Liver (tissue), 3 donors: ENCODE measurements at regions not wholly inside any gene's neighbourhood (a gene's known extent, or its start where the extent isn't known, plus 50 kb on each side); places are given as distances from the start of the nearest gene placed in this dataset.

Source experiments
- EGR1 ChIP-seq, 2 donors: IDR thresholded peaks; 2 replicates each; pipeline ENCODE4 v1.6.1; 2016 to 2018; ENCODE audit warnings: antibody characterized with exemption in 2 of 2, low read depth in 2 of 2
- FOXA1 ChIP-seq: IDR thresholded peaks from 2 replicates; pipeline ENCODE4 v1.6.1; 2016; ENCODE audit warnings: antibody characterized with exemption
- GABPA ChIP-seq, 2 donors: IDR thresholded peaks in 1 of 2; conservative IDR thresholded peaks in 1 of 2; 2 replicates each; pipeline ENCODE4 v1.6.1; 2016; ENCODE audit warnings: antibody characterized with exemption in 2 of 2, mild to moderate bottlenecking in 1 of 2, moderate library complexity in 1 of 2
- RAD21 ChIP-seq, 2 donors: IDR thresholded peaks; 2 replicates each; pipeline ENCODE4 v1.6.1; 2016; ENCODE audit warnings: antibody characterized with exemption in 2 of 2, mild to moderate bottlenecking in 2 of 2
- RXRA ChIP-seq, 2 donors: IDR thresholded peaks; 2 replicates each; pipeline ENCODE4 v1.6.1; 2017 to 2018; ENCODE audit warnings: antibody characterized with exemption in 2 of 2, mild to moderate bottlenecking in 1 of 2
- SP1 ChIP-seq: IDR thresholded peaks from 2 replicates; pipeline ENCODE4 v1.6.1; 2018; ENCODE audit warnings: antibody characterized with exemption, mild to moderate bottlenecking
- TAF1 ChIP-seq: conservative IDR thresholded peaks from 2 replicates; pipeline ENCODE4 v1.6.1; 2016; ENCODE audit warnings: antibody characterized with exemption, mild to moderate bottlenecking
- YY1 ChIP-seq: IDR thresholded peaks from 2 replicates; pipeline ENCODE4 v1.6.1; 2016; ENCODE audit warnings: antibody characterized with exemption, mild to moderate bottlenecking
- TF ChIP-seq, protein P1 (sequence below): fragments of 150-350 bp; IDR thresholded peaks from 2 replicates; pipeline ENCODE4 v1.5.1; 2017; ENCODE audit warnings: improper control_type of control experiment, low read depth, low read length; ENCODE audit not compliant: missing input control
- TF ChIP-seq, protein P2 (sequence below): IDR thresholded peaks from 2 replicates; pipeline ENCODE4 v1.6.1; 2016; ENCODE audit warnings: antibody characterized with exemption
- TF ChIP-seq, protein P3 (sequence below): IDR thresholded peaks from 2 replicates; pipeline ENCODE4 v1.6.1; 2016; ENCODE audit warnings: antibody characterized with exemption
- TF ChIP-seq, protein P4 (sequence below): IDR thresholded peaks from 2 replicates; pipeline ENCODE4 v1.6.1; 2016; ENCODE audit warnings: antibody characterized with exemption, mild to moderate bottlenecking
- TF ChIP-seq, protein P5 (sequence below): IDR thresholded peaks from 2 replicates; pipeline ENCODE4 v1.6.1; 2016; ENCODE audit warnings: antibody characterized with exemption
- donor health status: healthy.
- donor health status: healthy.

DNA sequence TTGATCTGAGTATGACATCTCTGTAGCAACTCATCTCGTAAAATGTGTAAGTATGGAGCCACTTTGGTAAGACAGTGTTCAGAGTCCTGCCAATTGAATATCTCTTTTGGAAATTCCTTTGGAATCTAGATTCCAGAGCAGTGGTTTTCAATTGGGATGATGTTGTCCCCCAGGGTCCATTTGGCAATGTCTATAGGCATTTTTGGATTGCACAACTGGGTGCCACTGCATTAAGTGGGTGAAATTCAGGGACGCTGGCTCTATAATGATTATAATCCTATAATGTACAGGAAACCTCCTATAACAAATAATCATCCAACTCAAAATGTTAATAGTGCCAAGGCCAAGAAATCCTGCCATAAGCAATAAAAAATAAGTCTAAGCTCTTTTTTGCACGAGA is 404.8 kb upstream of the RAG2 start:
- TF ChIP-seq, protein P1, sequence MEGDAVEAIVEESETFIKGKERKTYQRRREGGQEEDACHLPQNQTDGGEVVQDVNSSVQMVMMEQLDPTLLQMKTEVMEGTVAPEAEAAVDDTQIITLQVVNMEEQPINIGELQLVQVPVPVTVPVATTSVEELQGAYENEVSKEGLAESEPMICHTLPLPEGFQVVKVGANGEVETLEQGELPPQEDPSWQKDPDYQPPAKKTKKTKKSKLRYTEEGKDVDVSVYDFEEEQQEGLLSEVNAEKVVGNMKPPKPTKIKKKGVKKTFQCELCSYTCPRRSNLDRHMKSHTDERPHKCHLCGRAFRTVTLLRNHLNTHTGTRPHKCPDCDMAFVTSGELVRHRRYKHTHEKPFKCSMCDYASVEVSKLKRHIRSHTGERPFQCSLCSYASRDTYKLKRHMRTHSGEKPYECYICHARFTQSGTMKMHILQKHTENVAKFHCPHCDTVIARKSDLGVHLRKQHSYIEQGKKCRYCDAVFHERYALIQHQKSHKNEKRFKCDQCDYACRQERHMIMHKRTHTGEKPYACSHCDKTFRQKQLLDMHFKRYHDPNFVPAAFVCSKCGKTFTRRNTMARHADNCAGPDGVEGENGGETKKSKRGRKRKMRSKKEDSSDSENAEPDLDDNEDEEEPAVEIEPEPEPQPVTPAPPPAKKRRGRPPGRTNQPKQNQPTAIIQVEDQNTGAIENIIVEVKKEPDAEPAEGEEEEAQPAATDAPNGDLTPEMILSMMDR: no peak
- TF ChIP-seq GABPA (IDR thresholded peaks at IDR 0.05 in 1 of 2, conservative IDR thresholded peaks at IDR 0.05 in 1 of 2) (no peak), EGR1 (IDR thresholded peaks at IDR 0.05; ENCODE audit: low read depth in 2 of 2) (no peak), RXRA (IDR thresholded peaks at IDR 0.05) (no peak), YY1 (no peak), RAD21 (IDR thresholded peaks at IDR 0.05) (no peak), TAF1 (no peak), SP1 (no peak), FOXA1 (no peak)
- TF ChIP-seq, protein P2, sequence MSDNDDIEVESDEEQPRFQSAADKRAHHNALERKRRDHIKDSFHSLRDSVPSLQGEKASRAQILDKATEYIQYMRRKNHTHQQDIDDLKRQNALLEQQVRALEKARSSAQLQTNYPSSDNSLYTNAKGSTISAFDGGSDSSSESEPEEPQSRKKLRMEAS: no peak
- TF ChIP-seq, protein P3, sequence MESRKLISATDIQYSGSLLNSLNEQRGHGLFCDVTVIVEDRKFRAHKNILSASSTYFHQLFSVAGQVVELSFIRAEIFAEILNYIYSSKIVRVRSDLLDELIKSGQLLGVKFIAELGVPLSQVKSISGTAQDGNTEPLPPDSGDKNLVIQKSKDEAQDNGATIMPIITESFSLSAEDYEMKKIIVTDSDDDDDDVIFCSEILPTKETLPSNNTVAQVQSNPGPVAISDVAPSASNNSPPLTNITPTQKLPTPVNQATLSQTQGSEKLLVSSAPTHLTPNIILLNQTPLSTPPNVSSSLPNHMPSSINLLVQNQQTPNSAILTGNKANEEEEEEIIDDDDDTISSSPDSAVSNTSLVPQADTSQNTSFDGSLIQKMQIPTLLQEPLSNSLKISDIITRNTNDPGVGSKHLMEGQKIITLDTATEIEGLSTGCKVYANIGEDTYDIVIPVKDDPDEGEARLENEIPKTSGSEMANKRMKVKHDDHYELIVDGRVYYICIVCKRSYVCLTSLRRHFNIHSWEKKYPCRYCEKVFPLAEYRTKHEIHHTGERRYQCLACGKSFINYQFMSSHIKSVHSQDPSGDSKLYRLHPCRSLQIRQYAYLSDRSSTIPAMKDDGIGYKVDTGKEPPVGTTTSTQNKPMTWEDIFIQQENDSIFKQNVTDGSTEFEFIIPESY: no peak
- TF ChIP-seq, protein P4, sequence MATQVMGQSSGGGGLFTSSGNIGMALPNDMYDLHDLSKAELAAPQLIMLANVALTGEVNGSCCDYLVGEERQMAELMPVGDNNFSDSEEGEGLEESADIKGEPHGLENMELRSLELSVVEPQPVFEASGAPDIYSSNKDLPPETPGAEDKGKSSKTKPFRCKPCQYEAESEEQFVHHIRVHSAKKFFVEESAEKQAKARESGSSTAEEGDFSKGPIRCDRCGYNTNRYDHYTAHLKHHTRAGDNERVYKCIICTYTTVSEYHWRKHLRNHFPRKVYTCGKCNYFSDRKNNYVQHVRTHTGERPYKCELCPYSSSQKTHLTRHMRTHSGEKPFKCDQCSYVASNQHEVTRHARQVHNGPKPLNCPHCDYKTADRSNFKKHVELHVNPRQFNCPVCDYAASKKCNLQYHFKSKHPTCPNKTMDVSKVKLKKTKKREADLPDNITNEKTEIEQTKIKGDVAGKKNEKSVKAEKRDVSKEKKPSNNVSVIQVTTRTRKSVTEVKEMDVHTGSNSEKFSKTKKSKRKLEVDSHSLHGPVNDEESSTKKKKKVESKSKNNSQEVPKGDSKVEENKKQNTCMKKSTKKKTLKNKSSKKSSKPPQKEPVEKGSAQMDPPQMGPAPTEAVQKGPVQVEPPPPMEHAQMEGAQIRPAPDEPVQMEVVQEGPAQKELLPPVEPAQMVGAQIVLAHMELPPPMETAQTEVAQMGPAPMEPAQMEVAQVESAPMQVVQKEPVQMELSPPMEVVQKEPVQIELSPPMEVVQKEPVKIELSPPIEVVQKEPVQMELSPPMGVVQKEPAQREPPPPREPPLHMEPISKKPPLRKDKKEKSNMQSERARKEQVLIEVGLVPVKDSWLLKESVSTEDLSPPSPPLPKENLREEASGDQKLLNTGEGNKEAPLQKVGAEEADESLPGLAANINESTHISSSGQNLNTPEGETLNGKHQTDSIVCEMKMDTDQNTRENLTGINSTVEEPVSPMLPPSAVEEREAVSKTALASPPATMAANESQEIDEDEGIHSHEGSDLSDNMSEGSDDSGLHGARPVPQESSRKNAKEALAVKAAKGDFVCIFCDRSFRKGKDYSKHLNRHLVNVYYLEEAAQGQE: no peak
- TF ChIP-seq, protein P5, sequence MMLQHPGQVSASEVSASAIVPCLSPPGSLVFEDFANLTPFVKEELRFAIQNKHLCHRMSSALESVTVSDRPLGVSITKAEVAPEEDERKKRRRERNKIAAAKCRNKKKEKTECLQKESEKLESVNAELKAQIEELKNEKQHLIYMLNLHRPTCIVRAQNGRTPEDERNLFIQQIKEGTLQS: no peak
